ENCODE measurements at regions not wholly inside any gene's neighbourhood (a gene's known extent, or its start where the extent isn't known, plus 50 kb on each side); places are given as distances from the start of the nearest gene placed in this dataset.
"Not testable (repeated sequence)": the region's sequence is repeated elsewhere in the genome, so short reads cannot be mapped to it uniquely, and the experiment has no call there.

- DNase-seq (ENCODE audit: low spot score in 2 of 2), result not testable (repeated sequence)
Observed at GRCh38 chr9:138174954-138175353, 297.4 kb downstream of the CACNA1B start.

GRCh38 chr9:138175354-138175753 lies 297.8 kb downstream of the CACNA1B start:
- 92 to 93% methylated on average over 21 to 30 of the region's 31 CpGs for WGBS, 2 donors
- intact Hi-C loops (cut with DNase I; ENCODE audit: low total_unique reads); DNase-seq (ENCODE audit: low spot score in 2 of 2); H3K4me3 ChIP-seq (ENCODE audit: low read depth, poor library complexity, severe bottlenecking): not testable (repeated sequence)

More at GRCh38 chr9:138174954-138175353, 297.4 kb downstream of the CACNA1B start:
- H3K4me3 ChIP-seq (ENCODE audit: low read depth, poor library complexity, severe bottlenecking); intact Hi-C loops (cut with DNase I; ENCODE audit: low total_unique reads): not testable (repeated sequence)
- 70 to 92% methylated on average over 14 of the region's 30 CpGs for WGBS, 2 donors

GRCh38 chr9:138177091-138177490 lies 299.5 kb downstream of the CACNA1B start:
- intact Hi-C loops (cut with DNase I; ENCODE audit: low total_unique reads); H3K4me3 ChIP-seq (ENCODE audit: low read depth, poor library complexity, severe bottlenecking); DNase-seq (ENCODE audit: low spot score in 2 of 2): not testable (repeated sequence)
- WGBS, 2 donors, result 81 to 83% methylated on average over 9 of the region's 9 CpGs

GRCh38 chr9:138179003-138179402 lies 301.4 kb downstream of the CACNA1B start:
- WGBS, 2 donors, result 75 to 84% methylated on average over 4 of the region's 4 CpGs
- H3K4me3 ChIP-seq (ENCODE audit: low read depth, poor library complexity, severe bottlenecking); intact Hi-C loops (cut with DNase I; ENCODE audit: low total_unique reads); DNase-seq (ENCODE audit: low spot score in 2 of 2): not testable (repeated sequence)

- DNase-seq (ENCODE audit: low spot score in 2 of 2); intact Hi-C loops (cut with DNase I; ENCODE audit: low total_unique reads); H3K4me3 ChIP-seq (ENCODE audit: low read depth, poor library complexity, severe bottlenecking): not testable (repeated sequence)
- WGBS, 2 donors, result 51 to 79% methylated on average over 3 of the region's 3 CpGs
Observed at GRCh38 chr9:138179671-138180070, 302.1 kb downstream of the CACNA1B start.

GRCh38 chr9:138181963-138182362 lies 304.4 kb downstream of the CACNA1B start:
- H3K4me3 ChIP-seq (ENCODE audit: low read depth, poor library complexity, severe bottlenecking); DNase-seq (ENCODE audit: low spot score in 2 of 2); intact Hi-C loops (cut with DNase I; ENCODE audit: low total_unique reads): not testable (repeated sequence)
- WGBS, 2 donors, result 32 to 34% methylated on average over 1 of the region's 1 CpG

GRCh38 chr9:138197156-138197555 lies 319.6 kb downstream of the CACNA1B start:
- DNase-seq (ENCODE audit: low spot score in 2 of 2); intact Hi-C loops (cut with DNase I; ENCODE audit: low total_unique reads); H3K4me3 ChIP-seq (ENCODE audit: low read depth, poor library complexity, severe bottlenecking): not testable (repeated sequence)
- 82 to 89% methylated on average over 9 of the region's 9 CpGs for WGBS, 2 donors

GRCh38 chr9:138198963-138199362 lies 321.4 kb downstream of the CACNA1B start:
- WGBS, 2 donors, result 88 to 89% methylated on average over 1 of the region's 1 CpG
- intact Hi-C loops (cut with DNase I; ENCODE audit: low total_unique reads); DNase-seq (ENCODE audit: low spot score in 2 of 2); H3K4me3 ChIP-seq (ENCODE audit: low read depth, poor library complexity, severe bottlenecking): not testable (repeated sequence)

DNA sequence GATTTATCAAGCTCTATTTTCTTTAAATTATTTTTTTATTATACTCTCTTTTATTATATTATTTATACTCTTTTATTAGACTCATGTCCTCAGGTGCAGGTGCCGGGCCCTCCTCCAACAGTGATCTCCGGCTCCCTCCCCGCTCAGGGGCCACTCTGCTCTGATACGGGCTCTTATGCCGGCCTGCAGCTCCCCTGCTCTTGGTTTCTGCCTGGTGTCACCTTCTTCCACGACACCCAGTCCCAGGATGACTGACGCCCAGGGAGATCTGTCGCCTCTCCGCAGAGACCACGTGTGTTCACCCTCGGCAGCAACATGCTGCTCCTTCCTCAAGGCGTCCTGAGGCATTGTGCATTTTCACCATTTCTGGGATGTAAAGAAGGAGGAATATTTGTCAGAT lies 322.3 kb downstream of the CACNA1B start:
- intact Hi-C loops (cut with DNase I; ENCODE audit: low total_unique reads); DNase-seq (ENCODE audit: low spot score in 2 of 2); H3K4me3 ChIP-seq (ENCODE audit: low read depth, poor library complexity, severe bottlenecking): not testable (repeated sequence)
- WGBS, 2 donors, result 93 to 95% methylated on average over 12 of the region's 12 CpGs

- DNase-seq (ENCODE audit: low spot score in 2 of 2); H3K4me3 ChIP-seq (ENCODE audit: low read depth, poor library complexity, severe bottlenecking); intact Hi-C loops (cut with DNase I; ENCODE audit: low total_unique reads): not testable (repeated sequence)
- WGBS, 2 donors, result 87 to 100% methylated on average over 4 to 8 of the region's 11 CpGs
Observed at GRCh38 chr9:138200481-138201142, 323.0 kb downstream of the CACNA1B start.

DNA sequence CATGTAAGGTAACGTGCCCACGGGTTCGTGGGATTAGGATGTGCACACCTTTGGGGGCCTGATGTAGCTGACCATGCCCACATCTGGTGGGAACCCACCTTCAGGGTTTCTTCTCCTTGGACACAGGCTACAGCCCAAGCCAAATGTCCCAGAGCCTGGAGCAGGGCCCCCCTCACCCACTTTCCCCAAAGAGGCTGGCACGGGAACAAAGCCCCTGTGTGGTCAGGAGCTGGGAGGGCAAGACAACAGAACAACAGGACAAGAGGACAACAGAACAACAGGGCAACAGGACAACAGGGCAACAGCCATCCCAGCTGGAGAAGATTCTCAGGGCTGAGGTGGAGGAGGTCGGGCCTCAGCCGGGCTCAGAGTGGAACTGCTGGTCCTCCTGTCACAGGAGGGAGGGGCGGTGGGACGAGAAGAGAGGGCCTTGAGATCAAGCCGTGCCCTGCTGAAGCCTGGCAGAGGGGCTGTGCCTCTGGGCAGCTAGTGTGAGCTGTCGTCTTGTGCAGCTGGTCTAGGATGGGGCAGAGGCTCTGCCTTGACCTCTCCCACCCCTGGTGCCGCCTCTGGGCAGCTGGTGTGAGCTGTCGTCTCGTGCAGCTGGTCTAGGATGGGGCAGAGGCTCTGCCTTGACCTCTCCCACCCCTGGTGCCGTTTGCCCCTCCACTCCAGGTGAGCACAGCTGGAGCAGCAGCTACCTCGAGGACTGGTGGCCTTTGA lies 323.7 kb downstream of the CACNA1B start:
- WGBS, 2 donors, result 88 to 89% methylated on average over 4 to 10 of the region's 15 CpGs
- DNase-seq (ENCODE audit: low spot score in 2 of 2); H3K4me3 ChIP-seq (ENCODE audit: low read depth, poor library complexity, severe bottlenecking); intact Hi-C loops (cut with DNase I; ENCODE audit: low total_unique reads): not testable (repeated sequence)

DNA sequence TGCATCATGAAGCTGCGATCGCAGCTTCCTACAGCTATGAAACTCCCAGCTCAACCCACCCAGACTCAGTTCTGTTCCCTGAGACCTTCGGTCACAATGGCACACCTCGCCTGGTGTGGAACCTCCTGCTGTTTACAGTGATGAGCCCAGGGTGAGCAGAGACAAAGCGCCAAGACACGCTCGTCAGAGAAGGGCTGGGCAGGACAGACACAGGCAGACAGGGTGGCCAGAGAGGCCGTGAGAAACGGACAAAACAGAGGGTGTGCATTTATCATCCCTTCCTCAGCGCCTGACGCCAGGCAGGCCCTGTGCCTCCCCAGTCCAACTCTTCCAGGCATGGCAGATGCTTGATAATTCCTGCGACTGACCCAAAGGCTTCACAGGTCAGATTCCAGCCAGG lies 324.5 kb downstream of the CACNA1B start:
- 81 to 89% methylated on average over 5 to 12 of the region's 12 CpGs for WGBS, 2 donors
- intact Hi-C loops (cut with DNase I; ENCODE audit: low total_unique reads); H3K4me3 ChIP-seq (ENCODE audit: low read depth, poor library complexity, severe bottlenecking); DNase-seq (ENCODE audit: low spot score in 2 of 2): not testable (repeated sequence)

DNA sequence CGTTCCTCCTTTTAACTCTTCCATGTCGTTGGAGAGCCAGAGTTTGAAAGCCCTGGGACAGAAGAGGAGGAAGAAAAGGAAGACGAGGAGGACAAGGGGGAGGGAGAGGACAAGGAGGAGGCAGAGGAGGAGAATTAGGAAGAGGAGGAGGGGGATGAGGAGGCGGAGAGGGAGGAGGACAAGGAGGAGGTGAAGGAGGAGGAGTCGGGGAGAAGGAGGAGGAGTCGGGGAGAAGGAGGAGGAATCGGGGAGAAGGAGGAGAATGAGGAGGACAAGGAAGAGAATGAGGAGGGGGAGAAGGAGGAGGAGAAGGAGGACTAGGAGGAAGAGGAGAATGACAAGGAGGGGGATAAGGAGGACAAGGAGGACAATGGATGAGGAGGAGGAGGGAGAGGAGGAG lies 325.7 kb downstream of the CACNA1B start:
- intact Hi-C loops (cut with DNase I; ENCODE audit: low total_unique reads); DNase-seq (ENCODE audit: low spot score in 2 of 2); H3K4me3 ChIP-seq (ENCODE audit: low read depth, poor library complexity, severe bottlenecking): not testable (repeated sequence)
- 47 to 65% methylated on average over 6 to 7 of the region's 7 CpGs for WGBS, 2 donors

DNA sequence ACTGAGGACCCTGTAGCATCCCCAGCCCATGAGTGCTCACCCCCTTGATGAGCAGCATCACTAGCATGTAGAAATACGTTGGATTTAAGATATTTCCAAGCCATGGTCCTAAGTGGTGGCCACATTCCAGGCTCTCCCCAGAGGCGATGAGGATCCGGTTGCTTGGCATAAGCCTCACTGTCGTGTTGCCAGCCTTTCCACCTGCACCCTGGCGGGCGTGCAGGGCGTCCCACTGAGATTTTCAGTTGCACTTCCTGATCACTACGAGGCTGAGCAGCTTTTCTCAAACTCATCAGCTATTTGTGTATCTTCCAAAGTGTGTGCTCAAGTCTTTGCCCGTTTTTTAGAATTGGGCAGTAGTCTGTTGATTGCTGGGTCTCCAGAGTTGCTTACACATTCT lies 326.3 kb downstream of the CACNA1B start:
- WGBS, 2 donors, result 47 to 48% methylated on average over 8 to 9 of the region's 9 CpGs
- H3K4me3 ChIP-seq (ENCODE audit: low read depth, poor library complexity, severe bottlenecking); DNase-seq (ENCODE audit: low spot score in 2 of 2); intact Hi-C loops (cut with DNase I; ENCODE audit: low total_unique reads): not testable (repeated sequence)

- 53 to 60% methylated on average over 2 to 3 of the region's 4 CpGs for WGBS, 2 donors
- H3K4me3 ChIP-seq (ENCODE audit: low read depth, poor library complexity, severe bottlenecking); intact Hi-C loops (cut with DNase I; ENCODE audit: low total_unique reads); DNase-seq (ENCODE audit: low spot score in 2 of 2): not testable (repeated sequence)
Observed at GRCh38 chr9:138206108-138206507, 328.5 kb downstream of the CACNA1B start.

Measured in lower leg skin (tissue), 3 donors.